ENCODE measurements at regions not wholly inside any gene's neighbourhood (a gene's known extent, or its start where the extent isn't known, plus 50 kb on each side); places are given as distances from the start of the nearest gene placed in this dataset.

- Histone ChIP-seq H3K36me3 (no peaks in the 10 kb centered on the region), H3K27ac (no peak overlapping the region), H3K4me1 (ENCODE audit: low read depth) (no peaks in the 10 kb centered on the region), H3K27me3 (no peaks in the 10 kb centered on the region), H3K9me3 (ENCODE audit: low read depth) (no peaks in the 10 kb centered on the region), H3K4me3 (no peak overlapping the region)
- TF ChIP-seq, protein P1, sequence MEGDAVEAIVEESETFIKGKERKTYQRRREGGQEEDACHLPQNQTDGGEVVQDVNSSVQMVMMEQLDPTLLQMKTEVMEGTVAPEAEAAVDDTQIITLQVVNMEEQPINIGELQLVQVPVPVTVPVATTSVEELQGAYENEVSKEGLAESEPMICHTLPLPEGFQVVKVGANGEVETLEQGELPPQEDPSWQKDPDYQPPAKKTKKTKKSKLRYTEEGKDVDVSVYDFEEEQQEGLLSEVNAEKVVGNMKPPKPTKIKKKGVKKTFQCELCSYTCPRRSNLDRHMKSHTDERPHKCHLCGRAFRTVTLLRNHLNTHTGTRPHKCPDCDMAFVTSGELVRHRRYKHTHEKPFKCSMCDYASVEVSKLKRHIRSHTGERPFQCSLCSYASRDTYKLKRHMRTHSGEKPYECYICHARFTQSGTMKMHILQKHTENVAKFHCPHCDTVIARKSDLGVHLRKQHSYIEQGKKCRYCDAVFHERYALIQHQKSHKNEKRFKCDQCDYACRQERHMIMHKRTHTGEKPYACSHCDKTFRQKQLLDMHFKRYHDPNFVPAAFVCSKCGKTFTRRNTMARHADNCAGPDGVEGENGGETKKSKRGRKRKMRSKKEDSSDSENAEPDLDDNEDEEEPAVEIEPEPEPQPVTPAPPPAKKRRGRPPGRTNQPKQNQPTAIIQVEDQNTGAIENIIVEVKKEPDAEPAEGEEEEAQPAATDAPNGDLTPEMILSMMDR (IDR thresholded peaks at IDR 0.05; ENCODE audit: low read depth, low read length) = no peak
- DNase-seq (ENCODE audit: low read depth in 1 of 2, low spot score in 1 of 2) = no peak
Observed at GRCh38 chr10:61825001-61825400, 76.5 kb upstream of the ARID5B start.

GRCh38 chr10:61825628-61826027, 75.9 kb upstream of the ARID5B start:
- no peak for DNase-seq (ENCODE audit: low read depth in 1 of 2, low spot score in 1 of 2)
- TF ChIP-seq, protein P1 (IDR thresholded peaks at IDR 0.05; ENCODE audit: low read depth, low read length) = no peak
- H3K4me3 ChIP-seq = no peak overlapping the region
- no peaks in the 10 kb centered on the region for H3K36me3 ChIP-seq
- no peaks in the 10 kb centered on the region for H3K27me3 ChIP-seq
- no peak overlapping the region for H3K27ac ChIP-seq
- no peaks in the 10 kb centered on the region for H3K4me1 ChIP-seq (ENCODE audit: low read depth)
- H3K9me3 ChIP-seq (ENCODE audit: low read depth) = no peaks in the 10 kb centered on the region

- TF ChIP-seq, protein P1 (IDR thresholded peaks at IDR 0.05; ENCODE audit: low read depth, low read length) = no peak
- no peaks in the 10 kb centered on the region for H3K27me3 ChIP-seq
- H3K36me3 ChIP-seq = no peaks in the 10 kb centered on the region
- H3K9me3 ChIP-seq (ENCODE audit: low read depth) = no peaks in the 10 kb centered on the region
- H3K4me1 ChIP-seq (ENCODE audit: low read depth) = no peaks in the 10 kb centered on the region
- no peak overlapping the region for H3K27ac ChIP-seq
- no peak for DNase-seq (ENCODE audit: low read depth in 1 of 2, low spot score in 1 of 2)
- no peak overlapping the region for H3K4me3 ChIP-seq
Observed at GRCh38 chr10:61828034-61828433, 73.5 kb upstream of the ARID5B start.

- Histone ChIP-seq H3K27me3 (no peaks in the 10 kb centered on the region), H3K36me3 (no peaks in the 10 kb centered on the region), H3K27ac (no peak overlapping the region), H3K4me3 (no peak overlapping the region), H3K9me3 (ENCODE audit: low read depth) (no peaks in the 10 kb centered on the region), H3K4me1 (ENCODE audit: low read depth) (no peaks in the 10 kb centered on the region)
- DNase-seq (ENCODE audit: low read depth in 1 of 2, low spot score in 1 of 2) = no peak
- TF ChIP-seq, protein P1 (IDR thresholded peaks at IDR 0.05; ENCODE audit: low read depth, low read length) = no peak
Observed at GRCh38 chr10:61828788-61829187, 72.7 kb upstream of the ARID5B start.

DNA sequence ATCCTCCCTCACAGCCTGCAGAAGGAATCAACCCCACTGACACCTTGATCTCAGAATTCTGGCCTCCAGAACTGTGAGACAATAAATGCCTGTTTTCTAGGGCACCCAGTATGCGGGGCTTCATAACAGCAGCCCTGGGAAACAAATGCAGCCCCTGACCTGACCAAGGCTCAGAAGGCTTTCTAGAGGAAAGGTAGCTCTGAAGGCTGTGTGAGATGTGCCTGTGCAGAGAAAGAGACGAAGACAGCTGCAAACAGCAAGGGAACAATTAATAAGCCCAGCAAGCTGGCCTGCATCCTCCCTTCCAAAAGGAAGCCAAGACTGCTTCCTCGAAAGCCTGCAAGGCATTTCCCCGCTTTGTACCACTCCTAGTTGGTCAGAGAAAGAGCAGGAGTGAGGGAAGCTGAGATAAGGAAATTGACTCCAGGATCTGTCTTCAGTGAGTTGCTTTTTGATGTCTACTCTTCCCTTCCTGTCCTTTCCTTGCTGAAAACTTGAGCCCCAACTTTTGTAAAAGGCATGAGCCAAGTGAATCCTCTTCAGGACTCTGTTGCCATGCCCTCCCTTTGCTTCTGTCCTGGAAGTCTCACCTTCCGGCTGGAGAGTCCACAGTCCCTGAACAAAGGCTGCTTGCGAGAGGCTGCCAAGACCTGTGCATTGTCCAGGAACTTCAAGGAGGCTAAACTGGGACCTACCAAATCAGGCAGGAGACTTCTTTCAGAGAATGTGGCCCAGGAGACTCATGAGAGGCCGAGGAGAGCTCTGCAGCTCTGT, 71.2 kb upstream of the ARID5B start:
- Histone ChIP-seq H3K4me1 (ENCODE audit: low read depth) (no peaks in the 10 kb centered on the region), H3K27me3 (no peaks in the 10 kb centered on the region), H3K4me3 (no peak overlapping the region), H3K27ac (no peak overlapping the region), H3K9me3 (ENCODE audit: low read depth) (no peaks in the 10 kb centered on the region), H3K36me3 (no peaks in the 10 kb centered on the region)
- TF ChIP-seq, protein P1 (IDR thresholded peaks at IDR 0.05; ENCODE audit: low read depth, low read length) = no peak
- DNase-seq (ENCODE audit: low read depth in 1 of 2, low spot score in 1 of 2) = peak in 1 of 2 donors; percentile 48

All from cardiac muscle cell (in vitro differentiated cells and primary cell).